HG02588 (cell line): ENCODE measurements at regions not wholly inside any gene's neighbourhood (a gene's known extent, or its start where the extent isn't known, plus 50 kb on each side); places are given as distances from the start of the nearest gene placed in this dataset.
"Not testable (repeated sequence)": the region's sequence is repeated elsewhere in the genome, so short reads cannot be mapped to it uniquely, and the experiment has no call there.

Experiments
- ATAC-seq: cut with Tn5 transposase; IDR thresholded peaks from one replicate; pipeline ENCODE4 v1.9.1; 2021; ENCODE audit warnings: mild to moderate bottlenecking, moderate library complexity; ENCODE audit not compliant: unreplicated experiment

DNA sequence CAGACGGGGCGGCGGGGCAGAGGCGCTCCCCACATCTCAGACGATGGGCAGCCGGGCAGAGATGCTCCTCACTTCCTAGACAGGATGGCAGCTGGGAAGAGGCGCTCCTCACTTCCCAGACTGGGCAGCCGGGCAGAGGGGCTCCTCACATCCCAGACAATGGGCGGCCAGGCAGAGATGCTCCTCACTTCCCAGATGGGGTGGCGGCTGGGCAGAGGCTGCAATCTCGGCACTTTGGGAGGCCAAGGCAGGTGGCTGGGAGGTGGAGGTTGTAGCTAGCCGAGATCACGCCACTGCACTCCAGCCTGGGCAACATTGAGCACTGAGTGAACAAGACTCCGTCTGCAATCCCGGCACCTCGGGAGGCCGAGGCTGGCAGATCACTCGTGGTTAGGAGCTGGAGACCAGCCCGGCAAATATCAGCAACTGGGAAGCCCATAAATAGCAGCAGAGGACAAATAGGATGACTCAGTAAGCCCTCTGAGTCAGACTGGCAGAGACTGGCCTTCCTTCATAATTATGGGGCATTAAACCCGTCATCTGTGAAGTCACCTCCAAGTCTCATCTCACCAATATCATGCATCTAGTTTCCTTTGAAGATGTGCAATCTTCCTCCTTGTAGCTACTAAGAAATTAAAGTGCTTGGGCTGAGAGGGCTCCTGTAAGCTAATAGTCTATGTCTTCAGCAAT lies 337.3 kb downstream of the GOLGA6L6 start:
- not testable (repeated sequence) for ATAC-seq

- ATAC-seq, result not testable (repeated sequence)
Measured at GRCh38 chr15:20203649-20204150, 337.9 kb downstream of the GOLGA6L6 start.

DNA sequence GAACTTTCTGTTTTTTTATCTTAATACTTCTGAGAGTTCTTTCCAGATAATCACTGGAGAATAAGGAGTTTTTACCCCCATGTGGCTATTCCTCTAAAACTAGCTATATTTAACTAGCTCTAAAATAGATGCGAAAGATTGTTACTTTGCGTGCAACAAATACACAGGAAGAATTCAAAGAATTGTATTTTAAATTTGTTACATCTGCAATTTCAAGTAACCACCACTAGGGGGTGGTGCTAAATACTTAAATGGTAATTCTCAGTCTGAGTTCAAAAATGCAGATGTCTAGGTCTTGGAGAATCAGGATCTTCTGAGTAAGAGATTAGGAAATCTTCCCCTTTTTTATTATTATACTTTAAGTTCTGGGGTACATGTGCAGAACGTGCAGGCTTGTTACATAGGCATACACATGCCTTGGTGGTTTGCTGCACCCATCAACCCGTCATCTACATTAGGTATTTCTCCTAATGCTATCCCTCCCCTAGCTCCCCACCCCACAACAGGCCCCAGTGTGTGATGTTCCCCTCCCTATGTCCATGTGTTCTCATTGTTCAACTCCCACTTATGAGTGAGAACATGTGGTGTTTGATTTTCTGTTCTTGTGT lies 346.9 kb downstream of the GOLGA6L6 start:
- not testable (repeated sequence) for ATAC-seq

DNA sequence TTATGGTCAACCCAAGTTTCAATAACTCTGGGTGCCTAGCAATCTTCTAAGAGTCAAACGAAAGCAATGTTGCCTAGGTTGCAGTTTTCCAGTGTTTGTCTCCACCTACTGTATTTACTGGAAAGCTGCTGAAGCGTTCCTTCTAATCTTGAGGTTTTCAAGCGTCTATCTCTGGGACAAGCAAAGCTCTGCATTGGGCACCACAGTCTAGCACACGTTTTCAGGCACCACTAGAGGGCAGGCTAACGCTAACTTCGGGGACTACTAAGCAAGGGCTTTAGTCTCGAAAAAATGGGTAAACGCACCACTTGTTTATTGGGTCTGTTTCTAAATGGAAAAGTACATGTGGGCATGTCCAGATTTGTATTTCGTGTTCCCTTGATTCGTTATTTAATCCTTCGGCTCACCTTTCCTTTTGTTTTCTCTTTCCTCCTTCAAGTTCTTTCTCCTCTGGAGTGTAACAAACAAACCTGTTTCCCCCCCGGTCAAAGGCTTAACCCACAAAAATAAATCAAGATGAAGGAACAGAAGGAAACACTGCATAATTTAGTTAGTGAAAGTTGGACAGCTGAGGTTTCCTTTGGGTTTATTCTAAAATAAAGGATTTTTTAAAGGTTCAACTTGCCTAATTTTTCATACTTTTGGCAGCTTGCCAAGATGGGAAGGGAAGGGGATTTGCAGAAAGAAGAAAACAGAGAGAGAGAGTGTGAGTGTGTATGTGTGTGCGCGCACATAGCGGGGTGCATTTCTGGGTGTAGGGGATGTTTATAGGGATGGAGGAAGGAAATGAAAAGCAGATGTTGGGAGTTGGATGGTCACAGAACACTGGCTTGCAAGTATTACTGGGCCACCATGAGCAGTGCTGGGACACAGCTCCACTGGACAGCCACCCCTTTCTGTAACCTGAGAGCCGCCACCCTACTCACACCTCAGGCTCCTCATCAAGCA lies 348.3 kb downstream of the GOLGA6L6 start:
- ATAC-seq, result peak; percentile 80

GRCh38 chr15:20191508-20192125 lies 350.0 kb downstream of the GOLGA6L6 start:
- ATAC-seq, result not testable (repeated sequence)

- ATAC-seq, result not testable (repeated sequence)
Measured at GRCh38 chr15:20188611-20189010, 353.0 kb downstream of the GOLGA6L6 start.

GRCh38 chr15:20187370-20188355 lies 353.9 kb downstream of the GOLGA6L6 start:
- not testable (repeated sequence) for ATAC-seq

DNA sequence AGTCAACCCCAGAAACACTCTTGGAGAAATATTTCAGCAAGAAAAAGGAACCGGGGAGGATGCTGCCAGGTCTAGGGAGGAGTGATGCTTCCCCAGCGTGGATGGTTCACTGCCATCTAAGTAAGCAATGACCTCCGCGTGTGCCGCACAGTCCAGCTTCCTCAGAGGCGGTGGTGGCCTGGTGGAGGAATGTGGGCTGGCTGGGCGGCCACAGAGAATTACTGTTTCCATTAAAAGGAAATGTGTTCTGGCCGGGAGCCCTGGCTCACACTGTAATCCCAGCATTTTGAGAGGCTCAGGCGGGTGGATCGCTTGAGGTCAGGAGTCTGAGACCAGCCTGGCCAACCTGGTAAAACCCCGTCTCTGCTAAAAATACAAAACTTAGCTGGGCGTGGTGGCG lies 356.7 kb downstream of the GOLGA6L6 start:
- not testable (repeated sequence) for ATAC-seq

DNA sequence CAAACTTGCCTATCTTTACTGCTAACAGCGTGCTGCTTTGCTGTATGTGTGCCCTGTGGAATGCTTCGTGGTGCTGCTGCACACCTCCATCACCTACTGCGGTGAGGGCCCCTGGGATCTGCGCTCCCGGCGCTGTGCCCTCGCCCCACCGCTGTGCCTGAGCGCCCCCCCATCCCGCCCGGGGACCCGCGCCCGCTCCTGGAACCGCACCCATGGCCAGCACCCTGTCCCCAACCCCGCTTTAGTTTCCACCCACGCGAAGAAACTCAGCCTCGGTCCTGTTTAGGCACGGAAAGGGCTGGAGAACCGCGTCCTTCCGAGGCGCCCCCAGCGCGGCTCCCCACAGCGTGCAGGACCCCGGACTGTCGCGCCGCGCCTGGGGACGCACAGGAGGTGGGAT lies 373.4 kb downstream of the GOLGA6L6 start:
- not testable (repeated sequence) for ATAC-seq

GRCh38 chr15:20153528-20153927 lies 388.1 kb downstream of the GOLGA6L6 start:
- not testable (repeated sequence) for ATAC-seq

DNA sequence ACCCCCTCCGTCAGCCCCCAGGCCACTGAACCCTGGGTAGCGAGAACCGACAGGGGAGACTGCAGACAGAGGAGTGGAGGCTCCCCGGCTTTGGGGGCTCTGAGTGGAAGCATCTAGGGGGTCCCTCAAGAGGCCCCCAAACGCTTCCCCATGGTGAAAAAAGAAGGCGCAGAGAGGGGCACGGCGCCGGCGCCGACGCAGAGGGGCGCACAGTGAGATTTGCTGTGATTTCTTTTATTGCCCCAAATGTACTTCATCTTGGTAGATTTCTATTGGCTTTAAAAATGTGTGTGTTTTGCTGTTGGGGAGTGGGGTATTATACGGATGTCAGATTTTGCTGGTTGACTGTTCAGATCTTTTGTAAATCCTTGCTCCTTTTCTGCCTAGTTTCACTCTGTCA lies 392.9 kb downstream of the GOLGA6L6 start:
- not testable (repeated sequence) for ATAC-seq

- ATAC-seq, result not testable (repeated sequence)
Measured at GRCh38 chr15:20148008-20148407, 393.6 kb downstream of the GOLGA6L6 start.

GRCh38 chr15:20144333-20145036 lies 397.1 kb downstream of the GOLGA6L6 start:
- not testable (repeated sequence) for ATAC-seq

GRCh38 chr15:20142906-20143305 lies 398.7 kb downstream of the GOLGA6L6 start:
- not testable (repeated sequence) for ATAC-seq

- ATAC-seq, result not testable (repeated sequence)
Measured at GRCh38 chr15:20142410-20142809, 399.2 kb downstream of the GOLGA6L6 start.

DNA sequence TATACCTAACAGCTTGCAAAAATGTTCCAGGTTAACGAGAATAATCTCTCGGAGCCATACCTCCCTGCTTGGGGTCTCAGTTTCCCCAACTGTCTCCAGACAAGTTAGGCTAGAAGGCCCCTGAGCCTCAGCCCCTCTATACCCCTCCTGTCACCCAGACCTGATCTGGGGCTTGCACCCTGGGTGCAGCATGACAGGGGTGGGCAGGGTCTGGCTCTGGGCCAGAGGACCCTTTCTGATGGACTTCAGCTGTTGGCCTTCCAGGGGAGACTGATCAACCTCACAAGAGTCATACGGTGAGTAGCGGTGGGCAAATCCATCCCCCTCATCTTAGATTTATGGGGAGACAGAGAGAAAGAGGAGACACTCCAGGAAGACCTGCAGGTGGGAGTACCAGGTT lies 416.9 kb downstream of the GOLGA6L6 start:
- ATAC-seq, result not testable (repeated sequence)

GRCh38 chr15:20106026-20106425 lies 435.6 kb downstream of the GOLGA6L6 start:
- ATAC-seq, result no peak

GRCh38 chr15:20105011-20105990 lies 436.3 kb downstream of the GOLGA6L6 start:
- ATAC-seq, result not testable (repeated sequence)
